ENCODE measurements at regions not wholly inside any gene's neighbourhood (a gene's known extent, or its start where the extent isn't known, plus 50 kb on each side); places are given as distances from the start of the nearest gene placed in this dataset.

DNA sequence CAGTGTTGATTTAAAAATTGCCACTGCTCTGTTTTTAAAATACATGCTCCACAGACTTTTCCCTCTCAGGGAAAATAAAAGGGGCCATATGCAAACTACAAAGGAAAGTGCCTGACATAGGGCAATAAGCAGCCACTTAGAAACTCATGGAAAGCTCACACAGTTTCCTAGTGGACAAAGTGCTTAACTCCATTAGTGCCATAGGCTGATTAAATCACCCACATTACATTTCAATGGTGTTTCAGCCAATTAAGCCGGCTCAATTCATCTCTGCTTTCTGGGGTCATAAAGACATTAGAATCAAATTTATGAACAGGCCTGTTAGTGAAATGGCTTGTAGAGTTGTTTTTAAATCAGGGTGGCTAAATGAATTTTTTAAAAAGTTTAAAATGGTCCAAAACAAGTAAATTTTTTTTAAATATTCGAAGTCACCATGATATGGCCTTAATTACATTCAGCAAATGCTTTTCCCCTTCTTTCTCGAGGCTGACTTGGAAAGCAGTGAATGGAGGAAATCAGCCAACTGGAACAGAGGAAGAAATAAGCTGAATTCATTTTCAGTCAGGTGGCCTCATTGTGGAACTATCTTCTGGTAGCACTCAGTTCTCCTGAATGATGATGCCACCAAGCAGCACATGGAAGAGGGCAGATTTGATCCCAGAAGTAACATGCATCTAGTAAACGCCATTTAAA is 2305.1 kb upstream of the AGA start:
- DNase-seq (no peak), ATAC-seq (ENCODE audit: poor library complexity) (no peak)
- intact Hi-C loops (cut with DNase I), result no loop called here

DNA sequence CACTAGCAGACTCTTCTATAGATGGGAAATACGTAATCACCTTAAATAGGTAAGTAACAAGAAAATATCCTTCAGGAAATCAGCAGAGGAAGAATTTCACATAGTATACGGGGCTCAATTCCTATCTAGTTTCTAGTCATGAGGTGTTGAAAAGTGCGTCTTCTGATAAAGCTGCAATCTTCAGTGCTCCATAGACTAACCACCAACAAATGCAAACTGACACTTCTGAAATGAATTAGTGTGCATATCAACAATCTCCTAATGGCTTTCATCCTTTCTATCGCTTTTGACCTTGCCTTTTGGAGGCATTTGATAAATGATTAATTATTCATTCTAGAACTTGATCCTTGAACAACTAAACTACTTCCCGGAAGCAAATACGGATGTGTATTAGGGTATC is 2306.6 kb upstream of the AGA start:
- ATAC-seq (ENCODE audit: poor library complexity), result no peak
- intact Hi-C loops (cut with DNase I), result no loop called here
- no peak for DNase-seq

DNA sequence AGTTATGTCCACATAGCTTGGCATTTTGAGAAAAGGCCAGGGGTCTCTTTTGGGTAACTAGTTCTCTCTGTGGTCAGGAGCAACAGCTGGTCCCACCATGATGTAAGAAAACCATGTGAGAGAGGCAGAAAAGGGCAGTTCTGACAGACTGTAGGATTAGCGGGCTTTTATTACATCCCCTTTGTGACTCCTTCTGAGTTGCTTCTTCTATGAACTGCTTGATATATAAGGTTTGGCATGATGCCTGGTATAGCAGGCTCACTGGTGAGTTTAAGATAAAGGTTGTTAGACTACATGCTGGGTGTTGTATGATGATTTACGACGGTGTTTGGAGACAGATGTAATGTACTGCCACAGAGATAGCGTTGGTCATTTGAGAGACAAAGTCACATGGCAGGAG is 2308.1 kb upstream of the AGA start:
- ATAC-seq (ENCODE audit: poor library complexity) (no peak), DNase-seq (no peak)
- intact Hi-C loops (cut with DNase I), result no loop called here

DNA sequence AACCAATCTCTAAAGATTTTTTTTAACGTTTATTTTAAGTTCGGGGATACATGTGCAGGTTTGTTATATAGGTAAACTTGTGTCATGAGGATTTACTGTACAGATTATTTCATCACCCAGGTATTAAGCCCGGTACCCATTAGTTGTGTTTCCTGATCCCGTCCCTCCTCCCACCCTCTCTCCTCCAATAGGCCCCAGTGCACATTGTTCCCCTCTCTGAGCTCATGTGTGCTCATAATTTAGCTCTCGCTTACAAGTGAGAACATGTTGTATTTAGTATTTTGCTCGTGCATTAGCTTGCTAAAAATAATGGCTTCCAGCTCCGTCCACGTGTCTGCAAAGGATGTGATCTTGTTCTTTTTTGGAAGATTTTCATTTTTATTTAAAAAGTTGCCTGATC is 2309.4 kb upstream of the AGA start:
- DNase-seq, result no peak
- ATAC-seq (ENCODE audit: poor library complexity), result no peak
- intact Hi-C loops (cut with DNase I), result no loop called here

DNA sequence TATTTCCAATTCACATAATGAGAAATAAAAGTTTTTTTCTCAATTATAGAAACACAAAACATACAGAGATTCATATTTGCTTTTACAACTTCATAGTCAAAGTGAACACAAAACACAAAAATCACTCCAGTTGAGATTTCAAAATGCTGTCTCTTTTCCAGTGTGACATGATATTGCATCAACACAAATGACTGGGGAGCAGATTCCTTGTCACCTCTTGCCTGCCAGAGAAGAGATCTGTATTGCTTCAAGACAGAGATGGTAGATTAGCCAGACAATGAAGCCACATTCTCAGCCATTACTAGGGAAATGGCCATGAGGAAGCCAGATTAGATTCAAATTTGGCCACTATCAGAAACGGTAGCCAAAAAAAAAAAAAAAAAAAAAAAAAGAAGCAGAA is 2313.1 kb upstream of the AGA start:
- no peak for DNase-seq

DNA sequence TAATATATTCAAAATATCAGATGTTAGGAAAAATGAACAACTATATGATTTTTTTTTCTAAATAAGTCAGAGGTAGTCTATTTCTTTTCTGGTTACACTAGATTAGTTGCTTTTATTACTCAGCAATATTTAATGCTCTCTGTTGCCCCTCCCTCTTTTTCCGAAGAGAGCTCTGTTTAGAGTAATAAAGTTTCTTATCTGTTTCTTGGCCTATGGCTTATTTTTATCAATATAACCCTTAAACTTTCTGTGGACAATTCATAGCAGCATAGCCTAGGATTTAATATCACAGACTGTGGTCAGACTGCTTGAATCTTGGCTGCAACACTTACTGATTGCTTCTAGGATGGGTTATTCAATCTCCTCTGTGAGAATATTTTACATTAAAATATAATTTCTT is 2315.4 kb upstream of the AGA start:
- ATAC-seq (ENCODE audit: poor library complexity) (no peak), DNase-seq (no peak)
- intact Hi-C loops (cut with DNase I), result no loop called here

More for the DNA sequence above, 2313.1 kb upstream of the AGA start:
- intact Hi-C loops (cut with DNase I), result no loop called here
- no peak for ATAC-seq (ENCODE audit: poor library complexity)

DNA sequence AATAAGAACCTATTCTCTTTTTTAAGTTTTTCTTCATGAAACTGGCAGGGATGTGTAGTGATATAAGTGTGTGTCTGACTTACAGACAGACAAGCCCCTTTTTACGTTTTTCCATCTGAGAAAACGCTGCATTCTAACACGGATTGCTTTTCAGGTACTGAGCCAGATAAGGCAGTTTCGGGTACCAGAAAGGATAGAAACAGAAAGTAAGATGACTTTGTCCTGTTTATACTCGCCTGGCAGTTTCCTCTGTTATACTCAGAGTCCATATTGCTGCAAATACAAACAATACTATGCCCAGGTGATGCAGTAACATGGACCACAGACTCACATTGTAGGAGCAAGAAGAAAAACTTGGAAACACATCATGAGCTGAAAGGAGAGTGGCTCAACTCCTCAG is 2320.6 kb upstream of the AGA start:
- ATAC-seq (ENCODE audit: poor library complexity) (no peak), DNase-seq (no peak)
- intact Hi-C loops (cut with DNase I), result no loop called here

DNA sequence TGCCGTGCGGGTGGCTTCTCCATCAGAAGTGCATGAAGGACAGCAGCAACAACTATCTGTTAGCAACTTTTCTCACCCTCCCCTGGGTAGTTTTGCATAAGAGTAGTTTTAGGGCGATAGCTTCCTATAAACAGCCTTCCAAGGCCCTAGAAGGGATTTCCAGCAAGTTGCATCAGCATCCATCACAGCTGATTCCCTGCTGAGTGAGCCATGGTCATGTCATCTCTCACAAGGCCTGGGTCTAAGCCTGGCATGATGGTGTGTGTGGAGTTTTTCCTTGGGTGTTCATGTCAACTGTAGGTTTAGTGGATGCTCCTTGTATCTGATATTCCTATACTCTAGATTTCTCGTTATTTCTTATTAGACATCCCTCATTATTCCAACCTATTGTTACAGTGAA is 2324.7 kb upstream of the AGA start:
- ATAC-seq (ENCODE audit: poor library complexity), result no peak
- intact Hi-C loops (cut with DNase I), result no loop called here
- DNase-seq, result no peak

DNA sequence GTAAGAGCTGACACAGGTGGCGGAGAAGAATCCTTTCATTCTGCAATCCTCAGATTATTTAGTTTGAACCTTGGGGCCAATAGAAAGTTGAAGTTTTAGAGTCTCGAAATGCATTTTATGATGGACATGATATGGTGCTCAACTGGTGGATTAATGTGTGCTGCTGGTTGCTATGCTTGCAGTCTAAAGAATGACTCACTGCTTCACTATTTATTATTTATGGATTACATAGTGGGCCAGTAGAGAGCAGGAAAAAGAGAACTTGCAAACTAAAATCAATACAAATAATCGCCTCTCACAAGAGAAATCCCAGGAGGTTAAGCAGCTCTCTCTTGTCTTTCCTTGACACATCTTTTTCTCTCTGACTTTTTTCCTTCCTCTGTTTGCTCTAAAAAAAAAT is 2326.8 kb upstream of the AGA start:
- intact Hi-C loops (cut with DNase I), result no loop called here
- DNase-seq (no peak), ATAC-seq (ENCODE audit: poor library complexity) (no peak)

DNA sequence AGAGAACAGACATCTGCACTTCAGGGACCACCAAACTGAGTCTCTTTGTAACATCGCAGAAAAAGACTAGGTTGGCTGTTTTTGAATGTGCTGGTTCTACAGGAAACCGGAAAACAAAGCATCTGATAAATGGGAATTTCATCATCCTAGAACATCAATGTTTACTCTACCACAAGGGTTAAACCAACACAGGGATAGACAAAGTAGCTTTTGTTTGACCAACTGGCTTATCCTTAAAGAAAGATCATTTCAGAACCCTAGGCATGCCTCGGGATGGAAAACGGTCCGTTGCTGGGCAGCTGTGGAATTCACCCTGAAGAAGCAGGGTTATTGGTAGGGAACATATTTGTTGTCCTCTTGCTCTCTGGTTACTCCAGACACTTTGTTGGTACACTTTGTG is 2355.5 kb upstream of the AGA start:
- ATAC-seq (ENCODE audit: poor library complexity), result no peak
- DNase-seq, result no peak
- intact Hi-C loops (cut with DNase I), result no loop called here

DNA sequence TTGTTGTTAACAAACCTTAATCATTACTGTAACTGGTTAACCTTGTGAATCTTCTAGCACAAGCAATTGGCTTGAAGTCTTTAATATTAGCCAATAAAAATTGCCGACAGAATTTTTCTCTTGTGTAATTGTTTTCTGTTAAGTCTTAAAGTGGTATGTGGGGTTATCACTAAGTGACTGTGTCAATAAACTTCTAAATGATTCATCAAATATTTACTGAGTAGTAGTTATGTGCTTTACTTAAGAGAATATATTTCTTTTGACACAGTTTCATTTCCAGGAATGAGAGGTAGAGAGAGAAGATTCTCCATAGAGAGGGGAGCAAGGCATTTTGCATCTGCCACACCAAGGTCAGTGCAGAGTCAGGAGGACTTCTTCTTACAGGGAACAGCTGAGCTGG is 2361.6 kb upstream of the AGA start:
- intact Hi-C loops (cut with DNase I), result no loop called here
- DNase-seq (no peak), ATAC-seq (ENCODE audit: poor library complexity) (no peak)

DNA sequence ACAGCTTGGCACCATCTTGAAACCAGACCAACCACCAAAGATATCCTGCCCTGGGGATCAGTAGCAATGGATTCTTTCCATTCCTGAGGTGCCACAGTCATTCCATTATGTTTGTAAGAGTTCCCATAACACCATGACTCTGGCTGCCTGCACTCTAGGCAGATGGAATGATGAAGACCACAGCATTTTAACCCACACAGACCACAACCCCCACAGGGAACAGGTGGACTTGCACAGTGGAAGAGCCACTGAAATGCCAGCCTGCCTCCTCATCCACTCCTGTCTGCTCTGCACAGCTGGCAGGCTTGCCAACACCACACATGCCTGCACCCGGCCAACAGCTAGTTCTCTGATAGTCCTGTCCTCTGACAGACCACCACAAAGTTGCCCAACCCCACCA is 2362.2 kb upstream of the AGA start:
- intact Hi-C loops (cut with DNase I), result no loop called here
- DNase-seq (no peak), ATAC-seq (ENCODE audit: poor library complexity) (no peak)

DNA sequence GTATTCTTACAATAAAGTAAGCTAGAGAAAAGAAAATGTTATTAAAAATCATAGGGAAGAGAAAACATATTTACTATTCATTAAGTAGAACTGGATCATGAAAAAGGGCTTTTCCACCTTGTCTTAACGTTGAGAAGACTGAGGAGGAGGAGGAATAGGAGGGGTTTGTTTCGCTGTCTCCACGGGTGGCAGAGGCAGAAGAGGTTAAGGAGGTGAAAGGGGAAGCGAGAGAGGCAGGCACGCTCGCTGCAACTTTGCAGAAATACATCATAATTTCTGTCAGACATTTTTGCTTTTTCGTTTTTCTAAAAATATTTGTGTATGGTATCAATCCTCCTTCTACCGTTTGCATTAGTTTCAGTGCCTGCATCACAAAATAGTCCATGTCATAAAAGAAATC is 2375.1 kb upstream of the AGA start:
- ATAC-seq (ENCODE audit: poor library complexity) (no peak), DNase-seq (no peak)
- intact Hi-C loops (cut with DNase I), result no loop called here

DNA sequence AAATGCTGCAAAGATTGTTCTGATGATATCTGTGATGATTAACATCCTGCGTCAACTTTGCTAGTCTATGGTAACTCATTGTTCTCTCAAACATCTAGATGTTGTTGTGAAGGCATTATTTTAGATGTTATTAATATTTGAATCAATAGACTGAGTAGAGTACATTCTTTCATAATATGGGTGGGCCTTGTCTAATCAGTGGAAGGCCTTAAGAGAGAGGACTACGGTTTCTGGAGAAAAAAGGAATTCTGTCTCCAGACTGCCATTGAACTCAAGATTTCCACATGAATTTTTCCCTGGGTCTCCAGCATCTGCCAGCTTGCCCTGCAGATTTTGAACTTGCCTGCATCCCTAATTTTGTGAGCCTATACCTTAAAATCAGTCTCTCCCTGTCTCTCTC is 2381.1 kb upstream of the AGA start:
- ATAC-seq (ENCODE audit: poor library complexity), result no peak
- intact Hi-C loops (cut with DNase I), result no loop called here
- DNase-seq, result no peak

DNA sequence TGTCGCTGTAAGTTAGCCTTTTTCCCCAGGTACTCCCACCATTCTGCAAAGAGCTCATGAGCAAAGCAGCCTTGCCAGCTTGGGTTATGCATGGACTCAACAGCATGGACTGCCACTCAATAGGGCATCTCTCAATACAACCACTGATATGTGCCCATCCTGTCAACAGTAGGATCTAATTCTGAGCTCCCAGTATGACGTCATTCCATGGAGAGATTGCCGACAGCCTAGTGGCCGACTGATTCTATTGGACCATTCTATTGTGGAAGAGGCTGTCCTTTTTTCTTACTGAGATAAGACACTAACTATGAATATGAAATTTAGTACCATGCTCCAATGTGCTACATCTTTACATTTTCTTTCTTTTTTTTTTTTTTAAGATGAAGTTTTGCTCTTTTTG is 2389.0 kb upstream of the AGA start:
- ATAC-seq (ENCODE audit: poor library complexity), result no peak
- intact Hi-C loops (cut with DNase I), result no loop called here

DNA sequence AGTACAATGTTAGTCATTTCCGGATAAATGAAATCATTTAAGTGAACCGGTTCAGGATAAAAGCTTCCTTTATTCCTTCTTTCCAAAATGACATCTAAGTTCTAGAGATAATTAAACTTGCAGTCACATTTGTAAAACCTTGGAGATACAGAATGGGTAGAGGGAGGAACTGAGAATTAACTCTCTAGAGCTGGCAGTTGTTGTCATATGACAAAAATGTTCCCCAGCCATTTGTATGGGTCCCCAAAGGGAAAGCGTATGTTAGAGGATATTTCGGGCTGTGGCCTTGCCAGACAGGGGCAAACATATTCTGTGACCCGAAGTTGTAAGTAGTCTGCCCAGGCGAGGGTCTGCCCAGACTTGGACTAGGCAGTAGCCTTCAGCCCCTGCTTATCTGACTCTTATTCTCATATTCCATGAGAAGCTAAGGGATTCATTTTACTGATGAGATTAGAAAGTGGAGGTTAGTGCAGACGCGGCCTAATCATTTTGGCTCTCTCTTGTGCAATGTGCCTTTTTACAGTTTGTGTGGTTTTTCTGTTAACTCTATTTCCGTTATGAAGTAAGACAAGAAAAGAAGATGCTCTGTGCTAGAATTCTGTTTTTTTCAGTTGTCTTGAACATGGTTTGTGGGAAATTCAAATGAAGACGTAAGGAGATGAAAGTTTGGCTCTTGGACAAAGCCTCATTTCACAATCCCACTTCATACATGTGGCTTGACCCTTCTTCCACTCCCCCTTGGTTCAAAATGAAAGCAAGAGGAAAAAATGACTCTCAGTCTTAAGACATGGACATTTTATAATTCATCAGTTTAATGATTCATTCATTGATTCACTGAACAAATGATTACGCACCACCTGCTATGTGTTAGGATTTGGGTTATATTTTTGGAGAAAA is 2394.2 kb upstream of the AGA start:
- ATAC-seq (ENCODE audit: poor library complexity) (no peak), DNase-seq (no peak)
- intact Hi-C loops (cut with DNase I), result no loop called here

More for the DNA sequence above, 2389.0 kb upstream of the AGA start:
- no peak for DNase-seq

DNA sequence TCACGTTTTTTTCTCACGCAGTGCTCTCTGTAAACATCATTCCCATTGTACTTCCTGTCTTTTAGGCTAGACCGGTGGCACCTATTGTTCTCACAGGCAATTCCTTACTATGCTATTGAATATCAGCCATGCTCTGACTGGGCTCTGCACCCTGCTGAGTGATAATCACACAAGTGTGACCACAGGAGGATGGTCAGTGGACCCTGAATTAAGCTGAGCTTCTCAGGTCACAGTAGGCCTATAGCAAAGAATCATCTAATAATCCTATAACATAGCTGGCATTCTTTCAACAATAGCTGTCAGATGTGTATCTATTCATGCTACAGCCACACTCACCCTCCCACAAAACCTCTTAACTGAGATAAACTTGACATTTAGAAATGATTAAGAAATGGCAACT is 2399.8 kb upstream of the TENM3 start:
- intact Hi-C loops (cut with DNase I), result no loop called here
- DNase-seq (no peak), ATAC-seq (ENCODE audit: poor library complexity) (no peak)

DNA sequence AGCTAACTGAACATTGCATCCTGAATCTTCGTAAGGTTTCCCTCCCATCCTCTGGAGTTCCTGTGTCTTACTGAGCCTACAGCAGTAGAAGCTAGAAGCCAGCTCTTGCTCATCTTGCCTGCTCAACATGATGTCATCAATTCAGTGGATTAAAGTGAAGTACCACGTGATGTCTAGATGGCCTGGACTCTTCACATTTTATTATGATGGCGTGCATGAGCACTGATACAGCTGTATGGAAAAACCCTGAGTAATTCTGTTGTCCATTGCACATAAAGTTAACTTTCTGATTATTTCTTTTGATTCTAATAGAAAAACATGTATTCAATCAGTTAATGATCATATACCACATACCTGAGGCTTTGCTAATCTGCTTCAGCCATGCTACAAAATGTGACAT is 2387.7 kb upstream of the TENM3 start:
- intact Hi-C loops (cut with DNase I), result no loop called here
- ATAC-seq (ENCODE audit: poor library complexity) (no peak), DNase-seq (no peak)

DNA sequence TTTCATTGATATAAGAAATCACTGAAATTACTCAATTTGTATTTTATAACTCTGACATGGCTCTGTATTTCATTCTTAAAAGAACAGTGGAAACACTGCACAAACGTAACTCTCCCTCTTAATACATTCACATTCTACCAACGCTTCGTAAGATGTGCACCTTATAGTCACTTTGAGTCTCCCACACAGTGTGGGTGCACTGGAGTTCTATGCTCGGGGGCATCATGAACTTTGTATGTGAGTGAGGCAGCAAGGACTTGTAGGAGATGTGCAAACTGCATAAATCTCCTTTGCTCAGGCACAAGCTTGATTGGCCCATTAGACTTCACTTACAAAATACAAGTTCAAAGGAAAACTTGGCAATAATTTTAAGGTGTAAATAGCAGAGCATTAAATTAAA is 2385.0 kb upstream of the TENM3 start:
- no peak for ATAC-seq (ENCODE audit: poor library complexity)

DNA sequence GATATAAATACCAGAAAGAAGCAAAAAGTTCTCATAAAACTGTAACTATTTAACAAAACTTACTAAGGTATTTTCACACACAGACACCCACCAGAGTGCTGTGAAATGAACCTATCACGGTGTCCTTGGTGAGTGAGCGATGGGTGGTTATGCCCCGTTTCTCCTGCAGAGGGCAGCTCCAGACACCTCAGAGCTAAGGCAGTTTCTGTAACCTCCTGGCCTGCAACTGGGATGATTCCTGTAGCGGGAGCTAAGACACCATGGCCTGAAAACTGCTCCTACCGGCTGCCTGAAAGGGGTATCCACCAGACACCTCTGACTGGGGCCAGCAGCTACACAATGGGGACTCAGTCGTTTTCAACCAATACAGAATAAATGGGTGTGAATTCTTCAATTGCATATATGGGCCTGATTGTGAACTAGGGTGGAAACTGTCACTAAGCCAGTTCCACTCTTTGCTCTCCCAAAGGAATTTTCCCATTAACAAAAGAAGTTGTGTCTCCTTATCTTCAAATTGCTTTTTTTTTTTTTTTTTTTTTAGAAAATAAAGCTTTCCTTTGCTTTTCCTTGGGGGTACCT is 2375.8 kb upstream of the TENM3 start:
- intact Hi-C loops (cut with DNase I), result no loop called here
- DNase-seq, result peak; percentile 31
- no peak for ATAC-seq (ENCODE audit: poor library complexity)

More for the DNA sequence above, 2385.0 kb upstream of the TENM3 start:
- intact Hi-C loops (cut with DNase I), result no loop called here
- DNase-seq, result no peak

Measured in Right ventricle myocardium superior (tissue), 1 donor.